ENCODE measurements at regions not wholly inside any gene's neighbourhood (a gene's known extent, or its start where the extent isn't known, plus 50 kb on each side); places are given as distances from the start of the nearest gene placed in this dataset.

DNA sequence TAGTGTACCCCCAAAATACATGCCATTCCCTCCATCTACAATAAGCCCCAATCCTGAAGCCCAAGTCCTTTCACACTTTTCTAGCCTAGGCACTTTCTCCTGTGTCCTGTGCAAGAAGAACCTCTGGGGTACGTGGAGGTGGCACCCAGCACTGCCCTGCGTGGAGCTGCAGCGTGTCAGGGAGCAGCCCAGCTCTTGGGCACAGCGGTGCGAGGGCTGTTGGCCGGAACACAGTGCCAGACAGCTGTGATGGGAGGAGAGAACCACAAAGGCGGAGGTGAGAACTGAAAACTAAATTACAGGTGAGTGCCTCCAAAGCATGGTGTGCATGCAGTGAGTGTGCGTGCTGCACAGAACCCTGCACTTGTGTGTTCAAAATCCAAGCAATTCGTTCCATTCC is 621.3 kb upstream of the ADARB2 start:
- H3K27ac Mint-ChIP-seq = no peak overlapping the region
- no peaks in the 10 kb centered on the region for H3K36me3 Mint-ChIP-seq (ENCODE audit: low read depth)
- no peaks in the 10 kb centered on the region for H3K4me1 Mint-ChIP-seq
- TF ChIP-seq, protein P1, sequence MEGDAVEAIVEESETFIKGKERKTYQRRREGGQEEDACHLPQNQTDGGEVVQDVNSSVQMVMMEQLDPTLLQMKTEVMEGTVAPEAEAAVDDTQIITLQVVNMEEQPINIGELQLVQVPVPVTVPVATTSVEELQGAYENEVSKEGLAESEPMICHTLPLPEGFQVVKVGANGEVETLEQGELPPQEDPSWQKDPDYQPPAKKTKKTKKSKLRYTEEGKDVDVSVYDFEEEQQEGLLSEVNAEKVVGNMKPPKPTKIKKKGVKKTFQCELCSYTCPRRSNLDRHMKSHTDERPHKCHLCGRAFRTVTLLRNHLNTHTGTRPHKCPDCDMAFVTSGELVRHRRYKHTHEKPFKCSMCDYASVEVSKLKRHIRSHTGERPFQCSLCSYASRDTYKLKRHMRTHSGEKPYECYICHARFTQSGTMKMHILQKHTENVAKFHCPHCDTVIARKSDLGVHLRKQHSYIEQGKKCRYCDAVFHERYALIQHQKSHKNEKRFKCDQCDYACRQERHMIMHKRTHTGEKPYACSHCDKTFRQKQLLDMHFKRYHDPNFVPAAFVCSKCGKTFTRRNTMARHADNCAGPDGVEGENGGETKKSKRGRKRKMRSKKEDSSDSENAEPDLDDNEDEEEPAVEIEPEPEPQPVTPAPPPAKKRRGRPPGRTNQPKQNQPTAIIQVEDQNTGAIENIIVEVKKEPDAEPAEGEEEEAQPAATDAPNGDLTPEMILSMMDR (IDR thresholded peaks at IDR 0.05; ENCODE audit: unreplicated experiment in 3 of 3) = no peak
- no peak overlapping the region for H3K4me3 Mint-ChIP-seq
- no peaks in the 10 kb centered on the region for H3K9me3 Mint-ChIP-seq
- peaks cover 3% of the 10 kb centered on the region for H3K27me3 Mint-ChIP-seq (ENCODE audit: low read depth)

DNA sequence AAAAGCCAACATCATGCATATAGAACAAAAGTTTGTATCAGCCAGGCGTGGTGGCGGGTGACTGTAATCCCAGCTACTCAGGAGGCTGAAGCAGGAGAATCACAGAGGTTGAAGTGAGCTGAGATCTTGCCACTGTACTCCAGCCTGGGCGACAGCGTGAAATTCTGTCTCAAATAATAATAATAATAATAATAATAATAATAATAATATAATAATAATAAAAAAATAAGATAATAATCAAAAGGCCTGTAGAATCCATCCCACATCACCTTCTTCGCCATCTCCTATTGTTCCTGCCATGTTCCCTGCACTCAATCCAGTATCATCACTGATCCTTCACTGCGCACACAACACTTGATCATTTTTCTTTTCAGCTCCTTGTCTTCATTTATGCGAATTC is 619.3 kb upstream of the ADARB2 start:
- H3K4me1 Mint-ChIP-seq = no peaks in the 10 kb centered on the region
- H3K36me3 Mint-ChIP-seq (ENCODE audit: low read depth) = no peaks in the 10 kb centered on the region
- TF ChIP-seq, protein P1 (IDR thresholded peaks at IDR 0.05; ENCODE audit: unreplicated experiment in 3 of 3) = no peak
- H3K27me3 Mint-ChIP-seq (ENCODE audit: low read depth) = peaks cover 3% of the 10 kb centered on the region
- H3K27ac Mint-ChIP-seq = no peak overlapping the region
- H3K4me3 Mint-ChIP-seq = no peak overlapping the region
- H3K9me3 Mint-ChIP-seq = no peaks in the 10 kb centered on the region

DNA sequence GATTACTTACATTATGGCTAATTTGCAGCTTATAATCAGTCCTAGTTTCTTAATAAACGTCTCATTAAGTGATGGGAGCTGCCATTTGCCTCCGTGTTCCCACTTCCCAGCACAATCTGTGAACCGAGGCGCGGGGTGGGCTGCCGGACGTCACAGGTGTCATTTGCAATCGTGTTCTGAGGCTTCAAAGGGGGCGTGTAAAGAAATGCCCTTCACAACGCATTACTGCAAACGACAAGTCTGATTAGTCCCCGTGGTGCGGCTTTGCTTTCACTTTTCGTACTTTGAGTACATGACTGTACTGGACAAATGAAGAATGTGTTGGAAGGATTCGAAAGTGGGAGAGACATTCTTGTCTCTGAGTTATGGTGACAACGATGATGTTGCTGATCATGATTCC is 614.2 kb upstream of the ADARB2 start:
- no peaks in the 10 kb centered on the region for H3K9me3 Mint-ChIP-seq
- no peaks in the 10 kb centered on the region for H3K4me1 Mint-ChIP-seq
- H3K27ac Mint-ChIP-seq = no peak overlapping the region
- H3K36me3 Mint-ChIP-seq (ENCODE audit: low read depth) = no peaks in the 10 kb centered on the region
- H3K27me3 Mint-ChIP-seq (ENCODE audit: low read depth) = peaks cover 3% of the 10 kb centered on the region
- H3K4me3 Mint-ChIP-seq = no peak overlapping the region
- TF ChIP-seq, protein P1 (IDR thresholded peaks at IDR 0.05; ENCODE audit: unreplicated experiment in 3 of 3) = no peak

DNA sequence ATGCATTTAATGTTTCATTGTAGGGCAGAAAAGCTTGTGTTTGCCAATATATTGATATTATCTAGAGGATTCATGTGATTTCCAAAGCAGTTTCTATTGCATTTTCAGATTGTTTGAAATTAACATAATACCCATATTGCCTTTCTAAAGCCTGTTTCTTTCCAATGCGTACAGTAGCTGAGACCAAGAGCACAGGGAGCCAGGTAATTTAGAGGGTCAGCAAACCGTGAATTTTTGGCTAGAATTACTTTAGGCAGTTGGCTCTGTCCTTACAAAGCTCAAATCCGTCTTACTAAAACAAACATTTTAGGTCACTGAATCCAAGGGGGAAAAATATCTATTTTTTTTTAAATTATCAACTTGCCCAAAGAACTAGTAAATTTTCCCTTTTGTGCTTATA is 604.9 kb upstream of the ADARB2 start:
- H3K36me3 Mint-ChIP-seq (ENCODE audit: low read depth) = no peaks in the 10 kb centered on the region
- H3K27ac Mint-ChIP-seq = no peak overlapping the region
- no peaks in the 10 kb centered on the region for H3K4me1 Mint-ChIP-seq
- H3K9me3 Mint-ChIP-seq = no peaks in the 10 kb centered on the region
- no peak overlapping the region for H3K4me3 Mint-ChIP-seq
- TF ChIP-seq, protein P1 (IDR thresholded peaks at IDR 0.05; ENCODE audit: unreplicated experiment in 3 of 3) = no peak
- no peaks in the 10 kb centered on the region for H3K27me3 Mint-ChIP-seq (ENCODE audit: low read depth)

DNA sequence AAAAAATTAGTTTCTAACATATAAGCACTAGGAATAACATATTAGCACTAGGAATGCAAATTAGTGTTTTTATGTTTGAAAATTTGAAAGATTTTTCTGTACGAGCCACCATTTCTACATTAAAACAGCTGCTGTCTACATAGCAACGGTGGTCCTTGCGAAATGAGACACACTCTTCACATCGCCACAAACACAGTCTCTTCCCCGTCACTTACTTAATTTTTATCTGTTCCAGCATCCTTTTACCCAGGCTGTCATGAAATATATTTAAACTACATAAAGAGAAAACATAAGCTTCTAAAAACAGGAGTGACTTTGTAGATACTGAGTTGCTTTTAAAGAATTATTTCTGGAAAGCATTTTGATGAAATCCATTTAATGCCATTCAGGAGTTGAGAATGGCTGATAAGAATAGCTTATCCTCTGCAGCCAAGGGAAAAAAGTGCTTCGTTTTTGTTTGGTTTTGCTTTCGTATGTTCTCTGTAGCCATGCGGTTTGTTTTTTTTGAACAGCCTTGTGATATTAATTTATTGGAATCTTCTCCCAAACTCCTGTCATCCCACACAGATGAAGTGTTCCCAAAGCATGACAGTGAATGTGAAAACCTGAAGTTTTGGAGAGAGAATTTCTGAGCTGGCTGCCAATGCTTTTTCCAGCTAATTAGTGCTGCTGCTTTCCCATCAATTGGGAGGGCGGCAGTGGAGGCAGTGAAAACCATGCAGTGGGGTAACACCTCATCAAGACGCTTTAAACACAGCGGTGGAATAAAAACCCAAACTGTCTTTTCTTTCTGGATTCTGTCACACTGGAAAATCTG is 603.7 kb upstream of the ADARB2 start:
- H3K9me3 Mint-ChIP-seq = no peaks in the 10 kb centered on the region

More for the DNA sequence above, 603.7 kb upstream of the ADARB2 start:
- Mint-ChIP-seq H3K27me3 (ENCODE audit: low read depth) (no peaks in the 10 kb centered on the region), H3K36me3 (ENCODE audit: low read depth) (no peaks in the 10 kb centered on the region), H3K27ac (no peak overlapping the region), H3K4me3 (no peak overlapping the region), H3K4me1 (no peaks in the 10 kb centered on the region)
- TF ChIP-seq, protein P1 (IDR thresholded peaks at IDR 0.05; ENCODE audit: unreplicated experiment in 3 of 3) = no peak

Data from nephron (organoid).